DOHH2 (cell line): ENCODE measurements at regions not wholly inside any gene's neighbourhood (a gene's known extent, or its start where the extent isn't known, plus 50 kb on each side); places are given as distances from the start of the nearest gene placed in this dataset.

Experiments used
- H3F3A ChIP-seq: fragments of 200-600 bp; sonication (generic), shearing (Covaris generic); 2 replicates; pipeline ENCODE4 v1.6.0; 2016; ENCODE audit warnings: antibody characterized with exemption, mild to moderate bottlenecking; ENCODE audit not compliant: control insufficient read depth, insufficient read depth
- H3K27ac ChIP-seq: fragments of 200-600 bp; sonication (generic); 2 replicates; pipeline ENCODE4 v1.5.1; 2014; ENCODE audit warnings: low read depth, mild to moderate bottlenecking, low read length, moderate library complexity
- H3K27me3 ChIP-seq: fragments of 200-600 bp; sonication (generic); 2 replicates; pipeline ENCODE4 v1.6.1; 2014; ENCODE audit warnings: mild to moderate bottlenecking, low read length, mixed read lengths; ENCODE audit not compliant: control insufficient read depth
- H3K36me3 ChIP-seq: fragments of 200-600 bp; sonication (generic); 2 replicates; pipeline ENCODE4 v1.6.1; 2014; ENCODE audit warnings: mild to moderate bottlenecking, low read length, moderate library complexity, mixed read lengths; ENCODE audit not compliant: control insufficient read depth
- H3K4me1 ChIP-seq: fragments of 200-600 bp; sonication (generic); 2 replicates; pipeline ENCODE4 v1.6.1; 2014; ENCODE audit warnings: mild to moderate bottlenecking, low read length, mixed read lengths; ENCODE audit not compliant: control insufficient read depth
- H3K4me2 ChIP-seq: fragments of 200-600 bp; sonication (generic); 2 replicates; pipeline ENCODE4 v1.6.0; 2014; ENCODE audit warnings: mild to moderate bottlenecking, low read length, moderate library complexity
- H3K4me3 ChIP-seq: fragments of 200-600 bp; sonication (generic); 2 replicates; pipeline ENCODE4 v1.5.1; 2014; ENCODE audit warnings: mild to moderate bottlenecking, low read length, mixed read lengths
- H3K79me2 ChIP-seq: fragments of 200-600 bp; sonication (generic); 2 replicates; pipeline ENCODE4 v1.6.1; 2014; ENCODE audit warnings: mild to moderate bottlenecking, low read length, mixed read lengths; ENCODE audit not compliant: control insufficient read depth
- H3K9me2 ChIP-seq: fragments of 200-600 bp; sonication (generic); replicated peaks from 2 replicates; pipeline ENCODE4 v1.6.1; 2014; ENCODE audit warnings: mild to moderate bottlenecking, low read length, mixed read lengths; ENCODE audit not compliant: control insufficient read depth
- H3K9me3 ChIP-seq: fragments of 200-600 bp; sonication (generic); 2 replicates; pipeline ENCODE4 v1.6.1; 2014; ENCODE audit warnings: antibody characterized with exemption, low read length, mixed read lengths; ENCODE audit not compliant: control insufficient read depth, insufficient read depth
- H4K20me1 ChIP-seq: fragments of 200-600 bp; sonication (generic); 2 replicates; pipeline ENCODE4 v1.6.0; 2014; ENCODE audit warnings: low read depth, mild to moderate bottlenecking, antibody characterized with exemption, low read length, moderate library complexity; ENCODE audit not compliant: control insufficient read depth, insufficient read depth
- CTCF ChIP-seq: fragments of 200-600 bp; sonication (generic); IDR thresholded peaks from one replicate; pipeline ENCODE4 v1.5.1; 2014; ENCODE audit warnings: antibody characterized with exemption, mild to moderate bottlenecking, low read depth, low read length; ENCODE audit not compliant: poor library complexity, severe bottlenecking
- EZH2phosphoT487 ChIP-seq: fragments of 200-600 bp; sonication (generic); IDR thresholded peaks from 2 replicates; pipeline ENCODE4 v1.6.1; 2017; ENCODE audit warnings: borderline replicate concordance, mild to moderate bottlenecking, antibody characterized with exemption, low read length, moderate library complexity, mixed read lengths

DNA sequence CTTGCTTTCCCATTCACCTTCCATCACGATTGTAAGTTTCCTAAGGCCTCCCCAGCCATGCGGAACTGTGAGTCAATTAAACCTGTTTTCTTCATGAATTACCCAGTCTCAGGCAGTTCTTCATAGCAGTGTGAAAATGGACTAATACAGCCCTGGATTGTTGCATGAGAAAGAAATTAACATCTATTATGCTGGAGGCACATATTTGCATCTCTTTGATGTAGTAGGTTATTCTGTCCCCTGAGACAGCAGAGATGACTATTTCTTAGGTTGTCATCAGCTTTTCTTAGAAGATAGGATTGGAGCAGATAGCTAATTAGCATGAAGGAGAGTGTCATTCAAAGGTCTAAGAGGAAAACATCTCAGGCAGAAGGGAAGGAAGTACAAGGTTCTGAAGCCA lies 166.2 kb downstream of the OMA1 start:
- TF ChIP-seq EZH2phosphoT487: no peak

GRCh38 chr1:58367217-58367616 lies 179.3 kb downstream of the OMA1 start:
- no peaks in the 10 kb centered on the region for H3K9me2 ChIP-seq
- H3K79me2 ChIP-seq: no peaks in the 10 kb centered on the region
- H3K36me3 ChIP-seq: no peaks in the 10 kb centered on the region
- no peaks in the 10 kb centered on the region for H3K27me3 ChIP-seq
- H3K4me2 ChIP-seq: no peak overlapping the region
- peaks cover 10% of the 10 kb centered on the region for H3K9me3 ChIP-seq
- TF ChIP-seq CTCF (no peak), EZH2phosphoT487 (no peak)
- H3K4me3 ChIP-seq: no peak overlapping the region
- no peak overlapping the region for H3K27ac ChIP-seq
- no peaks in the 10 kb centered on the region for H3K4me1 ChIP-seq
- H3F3A ChIP-seq: no peaks in the 10 kb centered on the region
- no peaks in the 10 kb centered on the region for H4K20me1 ChIP-seq

More for the DNA sequence above, 166.2 kb downstream of the OMA1 start:
- no peak overlapping the region for H3K4me3 ChIP-seq
- H3K4me1 ChIP-seq: no peaks in the 10 kb centered on the region
- H3K9me3 ChIP-seq: no peaks in the 10 kb centered on the region
- H3K27me3 ChIP-seq: no peaks in the 10 kb centered on the region
- H3K4me2 ChIP-seq: no peak overlapping the region
- H3K27ac ChIP-seq: no peak overlapping the region
- no peaks in the 10 kb centered on the region for H3F3A ChIP-seq
- H4K20me1 ChIP-seq: no peaks in the 10 kb centered on the region
- H3K79me2 ChIP-seq: no peaks in the 10 kb centered on the region
- H3K9me2 ChIP-seq: no peaks in the 10 kb centered on the region
- H3K36me3 ChIP-seq: no peaks in the 10 kb centered on the region

- Histone ChIP-seq H3F3A (no peaks in the 10 kb centered on the region), H3K79me2 (no peaks in the 10 kb centered on the region), H3K4me2 (no peak overlapping the region), H3K27ac (no peak overlapping the region), H3K4me3 (no peak overlapping the region), H4K20me1 (no peaks in the 10 kb centered on the region), H3K4me1 (no peaks in the 10 kb centered on the region), H3K9me2 (no peaks in the 10 kb centered on the region), H3K9me3 (peaks cover 3% of the 10 kb centered on the region; the same call in 1 of the 2 replicates), H3K36me3 (no peaks in the 10 kb centered on the region), H3K27me3 (no peaks in the 10 kb centered on the region)
- TF ChIP-seq CTCF (no peak), EZH2phosphoT487 (no peak)
Measured at GRCh38 chr1:58365328-58365727, 181.2 kb downstream of the OMA1 start.

GRCh38 chr1:58363585-58363984 lies 182.9 kb downstream of the OMA1 start:
- TF ChIP-seq EZH2phosphoT487 (no peak), CTCF (no peak)
- no peaks in the 10 kb centered on the region for H3K36me3 ChIP-seq
- no peaks in the 10 kb centered on the region for H3K9me2 ChIP-seq
- H3F3A ChIP-seq: no peaks in the 10 kb centered on the region
- 0 out of 2 replicates have a peak, but pooled peaks cover 3% of the 10 kb centered on the region for H3K4me1 ChIP-seq
- no peaks in the 10 kb centered on the region for H3K79me2 ChIP-seq
- H3K27me3 ChIP-seq: 0 out of 2 replicates have a peak, but pooled peaks cover 2% of the 10 kb centered on the region
- H3K4me3 ChIP-seq: no peak overlapping the region
- no peaks in the 10 kb centered on the region for H4K20me1 ChIP-seq
- H3K27ac ChIP-seq: no peak overlapping the region
- no peak overlapping the region for H3K4me2 ChIP-seq
- H3K9me3 ChIP-seq: peaks cover 3% of the 10 kb centered on the region; the same call in 1 of the 2 replicates
